ENCODE measurements at regions not wholly inside any gene's neighbourhood (a gene's known extent, or its start where the extent isn't known, plus 50 kb on each side); places are given as distances from the start of the nearest gene placed in this dataset.

GRCh38 chr3:64957408-64958198 is 269.8 kb upstream of the ADAMTS9 start (continued):
- 0 out of 2 replicates have a peak, but pooled peaks have one; percentile 13 for TF ChIP-seq ZNF692 (tag by site-specific recombination; IDR thresholded peaks at IDR 0.05)
- TF ChIP-seq ZNF585B (tag by site-specific recombination; IDR thresholded peaks at IDR 0.05), result no peak
- TF ChIP-seq ZBTB11 (tag by site-specific recombination; conservative IDR thresholded peaks at IDR 0.05; ENCODE audit: low read depth), result no peak
- TF ChIP-seq ZNF664 (tag by site-specific recombination; IDR thresholded peaks at IDR 0.05), result no peak
- no peak for TF ChIP-seq ZNF510 (tag by site-specific recombination; IDR thresholded peaks at IDR 0.05; ENCODE audit: insufficient replicate concordance)
- TF ChIP-seq ZNF169 (tag by site-specific recombination; IDR thresholded peaks at IDR 0.05), result no peak
- no peak for TF ChIP-seq ZNF18 (tag by site-specific recombination; IDR thresholded peaks at IDR 0.05)
- 0 out of 2 replicates have a peak, but pooled peaks have one; percentile 28 for TF ChIP-seq ZNF518A (tag by site-specific recombination; conservative IDR thresholded peaks at IDR 0.05; ENCODE audit: low read depth)
- TF ChIP-seq ZNF140 (tag by site-specific recombination; IDR thresholded peaks at IDR 0.05), result no peak
- peak; percentile 82 for TF ChIP-seq ZNF398 (tag by site-specific recombination; IDR thresholded peaks at IDR 0.05)
- TF ChIP-seq ZNF658 (tag by site-specific recombination; IDR thresholded peaks at IDR 0.05), result no peak
- TF ChIP-seq YY2 (tag by site-specific recombination; IDR thresholded peaks at IDR 0.05), result no peak
- TF ChIP-seq ZEB2 (tag by site-specific recombination; IDR thresholded peaks at IDR 0.05), result 0 out of 2 replicates have a peak, but pooled peaks have one; percentile 41
- TF ChIP-seq ATF2 (tag by site-specific recombination; IDR thresholded peaks at IDR 0.05; ENCODE audit: low read depth), result peak; percentile 34; the same call in 1 of the 2 replicates
- no peak for TF ChIP-seq ZSCAN4 (tag by site-specific recombination; IDR thresholded peaks at IDR 0.05)
- TF ChIP-seq ZNF639 (tag by site-specific recombination; IDR thresholded peaks at IDR 0.05), result 0 out of 2 replicates have a peak, but pooled peaks have one; percentile 22
- TF ChIP-seq ZBTB44 (tag by site-specific recombination; IDR thresholded peaks at IDR 0.05), result 0 out of 2 replicates have a peak, but pooled peaks have one; percentile 23

Data from HEK293 (cell line).